Ascending aorta (tissue), 2 donors: ENCODE measurements at regions not wholly inside any gene's neighbourhood (a gene's known extent, or its start where the extent isn't known, plus 50 kb on each side); places are given as distances from the start of the nearest gene placed in this dataset.
"Not testable (repeated sequence)": the region's sequence is repeated elsewhere in the genome, so short reads cannot be mapped to it uniquely, and the experiment has no call there.

Experiments used
- DNase-seq, 2 donors: peaks; one replicate each; pipeline ENCODE4 v3.0.0-alpha.2; 2019; ENCODE audit warnings: low spot score in 2 of 2
- H3K27ac ChIP-seq, 2 donors: fragments of 200-600 bp; sonication (generic); one replicate each; pipeline ENCODE4 v1.5.1; 2016 to 2017; ENCODE audit warnings: mild to moderate bottlenecking in 1 of 2
- H3K27me3 ChIP-seq: fragments of 200-600 bp; sonication (generic); one replicate; pipeline ENCODE4 v1.5.1; 2017
- H3K36me3 ChIP-seq, 2 donors: fragments of 200-600 bp; sonication (generic); one replicate each; pipeline ENCODE4 v1.5.1; 2016
- H3K4me1 ChIP-seq, 2 donors: fragments of 200-600 bp; sonication (generic); one replicate each; pipeline ENCODE4 v1.5.1; 2016 to 2017; ENCODE audit warnings: mild to moderate bottlenecking in 1 of 2
- H3K4me3 ChIP-seq, 2 donors: fragments of 200-600 bp; sonication (generic); one replicate each; pipeline ENCODE4 v1.5.1; 2016 to 2017; ENCODE audit warnings: mild to moderate bottlenecking in 1 of 2
- H3K9me3 ChIP-seq, 2 donors: fragments of 200-600 bp; sonication (generic); one replicate each; pipeline ENCODE4 v1.5.1; 2016
- intact Hi-C: fragments of 100-400 bp; cut with DNase I; formaldehyde crosslinking; loops from one replicate; pipeline ENCODE4 v1.15.1; 2023
- TF ChIP-seq, protein P1 (sequence below), 3 experiments: fragments of 200-600 bp in 2 of 3; fragments of 450-650 bp in 1 of 3; sonication (generic) in 2 of 3; IDR thresholded peaks; one replicate each; pipeline ENCODE4 v1.5.1; 2016 to 2019; ENCODE audit warnings: antibody characterized with exemption in 3 of 3, mild to moderate bottlenecking in 1 of 3, moderate library complexity in 1 of 3

DNA sequence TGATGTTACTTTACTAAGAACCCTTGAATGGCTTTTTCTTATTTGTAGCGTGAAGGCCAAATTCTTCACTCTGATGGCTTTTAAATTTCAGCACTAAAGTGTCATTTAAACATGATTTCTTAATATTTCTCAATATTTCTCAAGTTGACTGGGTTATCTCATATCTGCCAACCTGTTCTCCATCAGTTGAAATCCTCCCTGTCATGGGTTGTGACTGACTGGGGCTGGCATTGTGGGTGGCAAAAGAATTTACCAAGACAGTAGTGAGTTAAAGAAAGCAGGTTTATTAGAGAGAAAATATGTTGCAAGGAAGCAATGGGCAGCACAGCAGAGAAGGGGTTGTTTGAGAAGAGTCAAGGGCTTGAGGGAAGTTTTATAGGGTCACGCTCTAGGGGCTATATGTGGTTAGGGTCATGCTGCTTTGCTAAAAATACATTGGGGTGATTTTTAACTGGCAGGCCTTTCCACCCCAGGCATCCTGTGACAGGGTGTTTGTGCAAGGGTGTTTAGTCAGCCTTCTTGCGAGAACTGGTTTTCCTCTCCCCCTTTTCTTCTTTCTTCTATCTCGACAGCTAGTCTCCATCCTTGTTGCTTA lies 232.8 kb upstream of the SEL1L start:
- Histone ChIP-seq H3K4me3 (no peak overlapping the region), H3K4me1 (no peaks in the 10 kb centered on the region), H3K9me3 (no peaks in the 10 kb centered on the region), H3K27me3 (no peaks in the 10 kb centered on the region), H3K36me3 (no peaks in the 10 kb centered on the region), H3K27ac (no peak overlapping the region)
- no peak for DNase-seq
- intact Hi-C loops, result no loop called here
- TF ChIP-seq, protein P1, sequence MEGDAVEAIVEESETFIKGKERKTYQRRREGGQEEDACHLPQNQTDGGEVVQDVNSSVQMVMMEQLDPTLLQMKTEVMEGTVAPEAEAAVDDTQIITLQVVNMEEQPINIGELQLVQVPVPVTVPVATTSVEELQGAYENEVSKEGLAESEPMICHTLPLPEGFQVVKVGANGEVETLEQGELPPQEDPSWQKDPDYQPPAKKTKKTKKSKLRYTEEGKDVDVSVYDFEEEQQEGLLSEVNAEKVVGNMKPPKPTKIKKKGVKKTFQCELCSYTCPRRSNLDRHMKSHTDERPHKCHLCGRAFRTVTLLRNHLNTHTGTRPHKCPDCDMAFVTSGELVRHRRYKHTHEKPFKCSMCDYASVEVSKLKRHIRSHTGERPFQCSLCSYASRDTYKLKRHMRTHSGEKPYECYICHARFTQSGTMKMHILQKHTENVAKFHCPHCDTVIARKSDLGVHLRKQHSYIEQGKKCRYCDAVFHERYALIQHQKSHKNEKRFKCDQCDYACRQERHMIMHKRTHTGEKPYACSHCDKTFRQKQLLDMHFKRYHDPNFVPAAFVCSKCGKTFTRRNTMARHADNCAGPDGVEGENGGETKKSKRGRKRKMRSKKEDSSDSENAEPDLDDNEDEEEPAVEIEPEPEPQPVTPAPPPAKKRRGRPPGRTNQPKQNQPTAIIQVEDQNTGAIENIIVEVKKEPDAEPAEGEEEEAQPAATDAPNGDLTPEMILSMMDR (IDR thresholded peaks at IDR 0.05), result no peak

- Histone ChIP-seq H3K27me3 (no peaks in the 10 kb centered on the region), H3K4me1 (no peaks in the 10 kb centered on the region), H3K9me3 (no peaks in the 10 kb centered on the region), H3K36me3 (no peaks in the 10 kb centered on the region), H3K27ac (no peak overlapping the region), H3K4me3 (no peak overlapping the region)
- TF ChIP-seq, protein P1 (IDR thresholded peaks at IDR 0.05), result no peak
- intact Hi-C loops, result no loop called here
- no peak for DNase-seq
These were observed 233.8 kb upstream of the SEL1L start for GRCh38 chr14:81767266-81767995.

- no peak for DNase-seq
- Histone ChIP-seq H3K4me1 (no peaks in the 10 kb centered on the region), H3K36me3 (no peaks in the 10 kb centered on the region), H3K27me3 (no peaks in the 10 kb centered on the region), H3K27ac (no peak overlapping the region), H3K4me3 (no peak overlapping the region), H3K9me3 (no peaks in the 10 kb centered on the region)
- intact Hi-C loops, result no loop called here
- TF ChIP-seq, protein P1 (IDR thresholded peaks at IDR 0.05), result no peak
These were observed 238.1 kb upstream of the SEL1L start for GRCh38 chr14:81771651-81772275.

DNA sequence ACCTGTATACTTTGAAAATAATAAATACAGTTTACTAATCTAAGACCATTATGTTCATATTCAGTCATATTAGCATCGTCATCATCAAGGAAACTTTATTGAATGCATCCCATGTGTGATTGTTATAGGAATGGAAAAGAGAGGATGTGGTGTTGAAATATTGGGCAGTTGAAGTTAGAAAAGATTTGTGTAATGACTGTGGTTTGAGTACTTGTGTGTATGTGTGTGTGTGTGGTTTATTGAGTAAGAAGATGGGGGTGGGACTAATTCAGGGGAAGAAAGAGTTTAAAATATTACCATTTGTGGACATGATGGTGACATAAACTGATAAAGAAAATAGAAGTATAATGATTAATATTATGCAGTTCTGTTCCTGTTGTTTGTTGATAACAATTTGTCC lies 238.7 kb upstream of the SEL1L start:
- no peaks in the 10 kb centered on the region for H3K36me3 ChIP-seq
- DNase-seq, result no peak
- H3K9me3 ChIP-seq, result no peaks in the 10 kb centered on the region
- no peak overlapping the region for H3K4me3 ChIP-seq
- H3K4me1 ChIP-seq, result no peaks in the 10 kb centered on the region
- intact Hi-C loops, result no loop called here
- H3K27ac ChIP-seq, result no peak overlapping the region
- no peaks in the 10 kb centered on the region for H3K27me3 ChIP-seq
- TF ChIP-seq, protein P1 (IDR thresholded peaks at IDR 0.05), result no peak

DNA sequence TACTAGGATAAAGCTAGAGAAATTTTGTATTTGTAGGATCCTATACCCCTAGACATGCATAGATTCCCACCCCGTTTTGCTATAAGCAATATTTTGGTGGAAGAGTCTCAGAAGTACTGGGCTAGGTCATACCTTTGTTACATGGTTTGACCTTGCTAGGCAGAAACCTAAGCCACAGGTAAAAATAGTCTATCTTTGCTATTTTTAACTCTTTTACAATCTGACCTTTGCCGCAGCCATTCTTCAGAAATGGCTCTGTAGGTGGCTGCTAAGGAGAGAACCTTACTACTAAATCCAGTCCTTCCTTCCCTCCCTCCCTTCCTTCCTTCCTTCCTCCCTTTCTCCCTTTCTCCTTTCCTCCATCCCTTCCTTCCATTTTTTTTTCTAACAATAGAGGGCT lies 242.9 kb upstream of the SEL1L start:
- intact Hi-C loops, result no loop called here
- no peaks in the 10 kb centered on the region for H3K27me3 ChIP-seq
- no peak overlapping the region for H3K4me3 ChIP-seq
- no peaks in the 10 kb centered on the region for H3K36me3 ChIP-seq
- TF ChIP-seq, protein P1 (IDR thresholded peaks at IDR 0.05), result no peak
- H3K4me1 ChIP-seq, result no peaks in the 10 kb centered on the region
- DNase-seq, result no peak
- H3K27ac ChIP-seq, result no peak overlapping the region
- H3K9me3 ChIP-seq, result no peaks in the 10 kb centered on the region

- H3K4me1 ChIP-seq, H3K27me3 ChIP-seq, H3K4me3 ChIP-seq, H3K27ac ChIP-seq, DNase-seq, H3K9me3 ChIP-seq, H3K36me3 ChIP-seq: not testable (repeated sequence)
- intact Hi-C loops, result loop anchor here (10.0 kb wide), 1 partner anchor 583 kb away; no protein-coding TSS in a partner anchor
These were observed 248.1 kb upstream of the SEL1L start for GRCh38 chr14:81781798-81782197.
